ENCODE measurements at regions not wholly inside any gene's neighbourhood (a gene's known extent, or its start where the extent isn't known, plus 50 kb on each side); places are given as distances from the start of the nearest gene placed in this dataset.

DNA sequence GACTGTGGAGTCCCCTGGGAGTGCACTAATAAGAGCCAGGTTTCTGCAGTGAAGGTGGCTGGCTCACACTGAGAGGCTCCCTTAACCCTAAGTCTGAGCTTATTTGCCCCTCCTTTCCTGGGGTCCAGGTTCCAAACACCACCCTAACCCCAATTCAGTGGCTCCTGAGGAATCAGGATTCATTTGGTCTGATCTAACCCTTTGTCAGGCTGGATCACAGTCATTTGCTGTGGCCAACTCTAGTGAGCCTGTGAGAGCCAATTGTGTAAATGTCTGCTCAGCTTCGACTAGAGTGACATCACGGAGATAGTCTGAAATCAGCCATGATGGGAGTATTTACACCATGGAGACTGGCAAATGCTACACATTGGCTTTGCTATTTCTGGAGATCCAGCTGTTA lies 73.7 kb upstream of the ACAN start:
- H3K4me3 Mint-ChIP-seq: no peak overlapping the region
- H3K27ac Mint-ChIP-seq: no peak overlapping the region

GRCh38 chr15:88730751-88731150 lies 72.5 kb upstream of the ACAN start:
- no peaks in the 10 kb centered on the region for H3K9me3 Mint-ChIP-seq (ENCODE audit: insufficient read depth)
- no peaks in the 10 kb centered on the region for H3K4me1 Mint-ChIP-seq (ENCODE audit: low read depth)
- CTCF ChIA-PET: no interaction called here
- H3K4me3 Mint-ChIP-seq: no peak overlapping the region
- POLR2A ChIA-PET: no interaction called here
- no peak for DNase-seq
- H3K27me3 Mint-ChIP-seq (ENCODE audit: low read depth): peaks cover 18% of the 10 kb centered on the region
- H3K36me3 Mint-ChIP-seq (ENCODE audit: low read depth): no peaks in the 10 kb centered on the region
- no peak for ATAC-seq
- no peak overlapping the region for H3K27ac Mint-ChIP-seq

More for the DNA sequence above, 73.7 kb upstream of the ACAN start:
- no peaks in the 10 kb centered on the region for H3K36me3 Mint-ChIP-seq (ENCODE audit: low read depth)
- ATAC-seq (no peak), DNase-seq (no peak)
- H3K9me3 Mint-ChIP-seq (ENCODE audit: insufficient read depth): no peaks in the 10 kb centered on the region
- ChIA-PET CTCF (no interaction called here), POLR2A (no interaction called here)
- H3K4me1 Mint-ChIP-seq (ENCODE audit: low read depth): no peaks in the 10 kb centered on the region
- H3K27me3 Mint-ChIP-seq (ENCODE audit: low read depth): peaks cover 10% of the 10 kb centered on the region

DNA sequence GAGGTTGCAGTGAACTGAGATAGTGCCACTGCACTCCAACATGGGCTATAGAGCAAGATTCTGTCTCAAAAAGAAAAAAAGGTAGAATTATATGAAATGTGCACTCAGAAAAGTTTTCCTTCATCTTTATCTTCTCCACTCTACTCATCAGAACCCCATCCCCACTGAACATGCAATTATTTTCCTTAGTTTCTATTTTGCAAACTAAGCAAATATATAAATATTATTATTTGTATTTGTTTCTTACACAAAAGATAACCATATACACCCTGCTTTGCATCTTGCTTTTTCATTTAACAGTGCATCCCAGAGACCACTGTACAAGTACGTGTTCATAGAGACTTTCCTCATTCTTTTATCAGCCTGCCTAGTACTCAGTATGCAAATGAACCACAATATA lies 68.0 kb upstream of the ACAN start:
- Mint-ChIP-seq H3K27ac (no peak overlapping the region), H3K9me3 (ENCODE audit: insufficient read depth) (no peaks in the 10 kb centered on the region), H3K27me3 (ENCODE audit: low read depth) (peaks cover 11% of the 10 kb centered on the region), H3K4me1 (ENCODE audit: low read depth) (no peaks in the 10 kb centered on the region), H3K36me3 (ENCODE audit: low read depth) (no peaks in the 10 kb centered on the region), H3K4me3 (no peak overlapping the region)
- ATAC-seq: no peak
- DNase-seq: no peak
- ChIA-PET POLR2A (no interaction called here), CTCF (interaction anchor here (0.6 kb wide), 1 partner anchor 1895 kb away, joined by 3 read pairs; no protein-coding TSS in a partner anchor)

DNA sequence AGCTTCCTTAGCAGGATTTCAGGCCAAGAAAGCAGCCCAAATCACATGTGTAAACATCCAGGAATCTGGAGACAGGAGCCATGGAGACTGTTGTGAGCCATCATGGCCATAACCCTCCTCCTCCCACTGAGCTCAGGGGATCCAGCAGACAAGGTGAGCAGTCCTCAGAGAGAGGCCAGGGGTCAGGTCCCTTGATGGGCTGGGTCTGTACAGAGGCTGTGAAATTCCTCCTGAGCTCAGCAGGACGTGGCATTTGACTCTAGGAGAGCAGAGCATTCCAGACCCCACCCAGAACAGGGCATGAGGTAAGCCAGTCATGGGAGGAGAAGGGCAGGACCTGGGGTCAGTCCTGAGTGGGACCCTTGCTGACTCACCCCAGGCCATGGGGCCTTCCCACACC lies 67.0 kb upstream of the ACAN start:
- ATAC-seq (no peak), DNase-seq (no peak)
- H3K27me3 Mint-ChIP-seq (ENCODE audit: low read depth): peaks cover 11% of the 10 kb centered on the region
- CTCF ChIA-PET: no interaction called here
- no peaks in the 10 kb centered on the region for H3K4me1 Mint-ChIP-seq (ENCODE audit: low read depth)
- no peaks in the 10 kb centered on the region for H3K36me3 Mint-ChIP-seq (ENCODE audit: low read depth)
- no peaks in the 10 kb centered on the region for H3K9me3 Mint-ChIP-seq (ENCODE audit: insufficient read depth)
- POLR2A ChIA-PET: no interaction called here
- H3K27ac Mint-ChIP-seq: no peak overlapping the region
- H3K4me3 Mint-ChIP-seq: no peak overlapping the region

DNA sequence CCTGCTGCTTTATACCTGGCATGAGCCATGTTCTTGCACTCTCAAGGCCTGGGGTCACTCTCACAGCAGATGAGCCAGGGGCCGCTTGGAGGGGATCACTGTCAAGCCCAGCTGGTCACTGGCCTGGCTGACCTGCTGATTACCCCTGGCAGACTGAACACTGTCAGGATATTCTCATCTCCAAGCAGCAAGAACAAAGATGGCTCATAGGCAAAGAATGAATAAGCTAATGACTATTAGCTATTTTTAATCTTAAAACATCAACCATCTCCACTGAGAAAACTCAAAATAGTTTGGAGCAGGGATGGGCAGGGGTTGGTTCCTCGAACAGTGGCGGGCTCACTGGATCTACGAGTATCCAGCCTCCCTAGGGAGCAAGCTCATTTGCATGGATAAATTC lies 64.4 kb upstream of the ACAN start:
- DNase-seq (no peak), ATAC-seq (no peak)
- ChIA-PET CTCF (no interaction called here), POLR2A (no interaction called here)
- H3K27me3 Mint-ChIP-seq (ENCODE audit: low read depth): peaks cover 8% of the 10 kb centered on the region
- H3K27ac Mint-ChIP-seq: no peak overlapping the region
- H3K4me3 Mint-ChIP-seq: no peak overlapping the region
- no peaks in the 10 kb centered on the region for H3K36me3 Mint-ChIP-seq (ENCODE audit: low read depth)
- H3K4me1 Mint-ChIP-seq (ENCODE audit: low read depth): no peaks in the 10 kb centered on the region
- no peaks in the 10 kb centered on the region for H3K9me3 Mint-ChIP-seq (ENCODE audit: insufficient read depth)

DNA sequence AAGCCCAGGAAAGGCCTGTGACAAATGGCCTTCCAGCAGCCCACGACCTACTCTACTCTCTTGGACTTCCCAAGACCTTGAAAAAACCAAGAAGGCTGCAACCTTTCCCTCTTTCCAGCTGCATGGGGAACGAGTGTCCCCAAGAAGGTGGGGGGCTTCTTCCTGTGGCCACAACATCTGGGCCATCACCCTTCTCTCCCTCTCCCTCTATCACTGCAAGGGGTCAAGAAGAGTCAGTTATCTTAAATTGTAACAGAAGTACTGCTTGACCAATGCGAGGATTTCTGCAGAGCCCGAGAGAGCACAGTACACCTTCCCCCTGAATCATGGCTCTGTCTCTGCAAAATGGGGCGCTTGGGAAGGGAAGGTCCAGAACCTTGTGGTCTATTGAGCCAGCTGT lies 63.7 kb upstream of the ACAN start:
- no peak for DNase-seq
- Mint-ChIP-seq H3K36me3 (ENCODE audit: low read depth) (no peaks in the 10 kb centered on the region), H3K9me3 (ENCODE audit: insufficient read depth) (no peaks in the 10 kb centered on the region), H3K27me3 (ENCODE audit: low read depth) (peaks cover 10% of the 10 kb centered on the region), H3K4me1 (ENCODE audit: low read depth) (no peaks in the 10 kb centered on the region), H3K4me3 (no peak overlapping the region), H3K27ac (no peak overlapping the region)
- no peak for ATAC-seq
- ChIA-PET CTCF (no interaction called here), POLR2A (no interaction called here)

- Mint-ChIP-seq H3K36me3 (ENCODE audit: low read depth) (no peaks in the 10 kb centered on the region), H3K9me3 (ENCODE audit: insufficient read depth) (no peaks in the 10 kb centered on the region), H3K4me3 (no peak overlapping the region), H3K27ac (no peak overlapping the region), H3K27me3 (ENCODE audit: low read depth) (peaks cover 9% of the 10 kb centered on the region), H3K4me1 (ENCODE audit: low read depth) (no peaks in the 10 kb centered on the region)
- ChIA-PET CTCF (no interaction called here), POLR2A (no interaction called here)
- DNase-seq (no peak), ATAC-seq (no peak)
These were observed 62.9 kb upstream of the ACAN start for GRCh38 chr15:88740356-88740755.

GRCh38 chr15:88741046-88741445 lies 62.2 kb upstream of the ACAN start:
- ChIA-PET POLR2A (no interaction called here), CTCF (no interaction called here)
- H3K27me3 Mint-ChIP-seq (ENCODE audit: low read depth): peaks cover 7% of the 10 kb centered on the region
- no peak for ATAC-seq
- H3K27ac Mint-ChIP-seq: no peak overlapping the region
- H3K36me3 Mint-ChIP-seq (ENCODE audit: low read depth): no peaks in the 10 kb centered on the region
- no peak for DNase-seq
- no peaks in the 10 kb centered on the region for H3K4me1 Mint-ChIP-seq (ENCODE audit: low read depth)
- H3K9me3 Mint-ChIP-seq (ENCODE audit: insufficient read depth): no peaks in the 10 kb centered on the region
- no peak overlapping the region for H3K4me3 Mint-ChIP-seq

- H3K4me3 Mint-ChIP-seq: no peak overlapping the region
- ATAC-seq: no peak
- ChIA-PET CTCF (no interaction called here), POLR2A (no interaction called here)
- no peak overlapping the region for H3K27ac Mint-ChIP-seq
- no peak for DNase-seq
- no peaks in the 10 kb centered on the region for H3K4me1 Mint-ChIP-seq (ENCODE audit: low read depth)
- no peaks in the 10 kb centered on the region for H3K36me3 Mint-ChIP-seq (ENCODE audit: low read depth)
- H3K27me3 Mint-ChIP-seq (ENCODE audit: low read depth): peaks cover 11% of the 10 kb centered on the region
- no peaks in the 10 kb centered on the region for H3K9me3 Mint-ChIP-seq (ENCODE audit: insufficient read depth)
These were observed 61.6 kb upstream of the ACAN start for GRCh38 chr15:88741671-88742070.

DNA sequence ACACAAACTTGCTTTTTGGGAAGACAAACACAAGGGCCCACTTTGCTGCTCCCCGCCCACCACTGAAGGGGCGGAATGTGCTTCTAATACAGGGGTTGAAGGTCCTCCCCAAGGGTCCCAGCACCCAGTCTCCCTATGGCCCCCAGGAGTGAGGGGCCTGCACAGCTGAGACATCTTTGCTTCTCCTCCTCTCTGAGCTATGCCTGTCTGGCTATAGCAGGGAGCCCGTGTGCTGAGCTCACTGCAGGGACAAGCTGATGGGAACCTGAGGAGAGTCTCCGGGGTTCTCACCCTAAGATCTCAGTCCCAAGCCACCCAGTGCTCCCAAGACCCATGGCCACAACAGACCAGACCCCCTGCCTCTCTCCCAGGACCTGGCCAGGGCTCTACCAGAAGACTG lies 61.1 kb upstream of the ACAN start:
- no peak for ATAC-seq
- CTCF ChIA-PET: interaction anchor here (1.4 kb wide), 1 partner anchor 12 kb away, joined by 3 read pairs; no protein-coding TSS in a partner anchor
- POLR2A ChIA-PET: no interaction called here

GRCh38 chr15:88744548-88745020 lies 58.7 kb upstream of the ACAN start:
- ChIA-PET CTCF (no interaction called here), POLR2A (no interaction called here)
- DNase-seq (no peak), ATAC-seq (no peak)
- H3K27ac Mint-ChIP-seq: no peak overlapping the region
- H3K27me3 Mint-ChIP-seq (ENCODE audit: low read depth): peaks cover 21% of the 10 kb centered on the region
- no peaks in the 10 kb centered on the region for H3K9me3 Mint-ChIP-seq (ENCODE audit: insufficient read depth)
- H3K4me1 Mint-ChIP-seq (ENCODE audit: low read depth): no peaks in the 10 kb centered on the region
- H3K4me3 Mint-ChIP-seq: no peak overlapping the region
- H3K36me3 Mint-ChIP-seq (ENCODE audit: low read depth): no peaks in the 10 kb centered on the region

More for the DNA sequence above, 61.1 kb upstream of the ACAN start:
- H3K36me3 Mint-ChIP-seq (ENCODE audit: low read depth): no peaks in the 10 kb centered on the region
- H3K27ac Mint-ChIP-seq: no peak overlapping the region
- DNase-seq: no peak
- H3K4me1 Mint-ChIP-seq (ENCODE audit: low read depth): no peaks in the 10 kb centered on the region
- no peak overlapping the region for H3K4me3 Mint-ChIP-seq
- H3K27me3 Mint-ChIP-seq (ENCODE audit: low read depth): peaks cover 15% of the 10 kb centered on the region
- no peaks in the 10 kb centered on the region for H3K9me3 Mint-ChIP-seq (ENCODE audit: insufficient read depth)

DNA sequence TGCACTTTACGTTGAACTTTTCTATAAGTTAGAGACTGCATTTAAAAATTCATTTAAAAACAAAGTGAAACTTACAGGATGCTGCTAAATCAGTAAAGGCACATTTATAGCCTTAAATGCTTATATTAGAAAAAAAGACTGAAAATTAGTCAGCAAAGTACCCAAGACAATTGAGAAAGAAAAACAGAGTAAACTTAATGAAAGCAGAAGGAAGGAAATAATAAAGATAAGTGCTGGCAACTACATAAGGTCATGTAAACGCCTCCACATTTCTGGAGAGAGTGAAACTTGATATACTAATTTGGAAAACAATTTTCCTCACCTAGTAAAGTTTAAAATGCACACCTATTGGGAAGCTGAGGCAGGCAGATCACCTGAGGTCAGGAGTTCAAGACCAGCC lies 58.2 kb upstream of the ACAN start:
- H3K9me3 Mint-ChIP-seq (ENCODE audit: insufficient read depth): no peaks in the 10 kb centered on the region
- DNase-seq (no peak), ATAC-seq (no peak)
- H3K36me3 Mint-ChIP-seq (ENCODE audit: low read depth): no peaks in the 10 kb centered on the region
- H3K27me3 Mint-ChIP-seq (ENCODE audit: low read depth): peaks cover 25% of the 10 kb centered on the region
- ChIA-PET POLR2A (no interaction called here), CTCF (no interaction called here)
- H3K27ac Mint-ChIP-seq: no peak overlapping the region
- H3K4me1 Mint-ChIP-seq (ENCODE audit: low read depth): no peaks in the 10 kb centered on the region
- H3K4me3 Mint-ChIP-seq: no peak overlapping the region

DNA sequence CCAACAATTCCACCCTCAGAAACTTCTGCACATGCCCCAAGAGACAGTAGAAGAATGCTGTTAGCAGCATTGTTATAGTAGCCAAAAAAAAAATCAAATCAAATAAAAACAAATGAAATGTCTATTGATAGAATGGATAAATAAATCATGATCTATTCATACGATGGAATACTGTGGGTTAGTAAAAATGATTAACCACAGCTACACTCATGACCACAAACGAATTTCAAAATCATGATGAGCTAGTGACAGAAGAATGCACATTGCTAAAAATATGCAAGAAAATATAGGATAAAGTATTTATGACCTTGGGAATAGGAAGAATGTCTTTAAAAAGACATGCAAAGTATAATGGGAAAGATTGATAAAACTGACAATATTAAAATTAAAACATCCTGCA lies 57.5 kb upstream of the ACAN start:
- Mint-ChIP-seq H3K27ac (no peak overlapping the region), H3K36me3 (ENCODE audit: low read depth) (no peaks in the 10 kb centered on the region), H3K4me3 (no peak overlapping the region), H3K27me3 (ENCODE audit: low read depth) (peaks cover 27% of the 10 kb centered on the region), H3K9me3 (ENCODE audit: insufficient read depth) (no peaks in the 10 kb centered on the region), H3K4me1 (ENCODE audit: low read depth) (no peaks in the 10 kb centered on the region)
- no peak for DNase-seq
- ChIA-PET POLR2A (no interaction called here), CTCF (interaction anchor here (0.9 kb wide), 1 partner anchor 107 kb away, joined by 3 read pairs; the partner anchor contains the start of gene ISG20)
- ATAC-seq: no peak
